WTC11 (cell line): ENCODE measurements at regions not wholly inside any gene's neighbourhood (a gene's known extent, or its start where the extent isn't known, plus 50 kb on each side); places are given as distances from the start of the nearest gene placed in this dataset.

Source experiments
- ATF1 ChIP-seq: sonication (generic); formaldehyde crosslinking; IDR thresholded peaks from 2 replicates; pipeline ENCODE4 v1.8.1; 2023; ENCODE audit warnings: mild to moderate bottlenecking, moderate library complexity, missing genetic modification reagents
- CBFB ChIP-seq: sonication (generic); formaldehyde crosslinking; IDR thresholded peaks from 2 replicates; pipeline ENCODE4 v1.8.1; 2022; ENCODE audit warnings: mild to moderate bottlenecking, low read depth, missing genetic modification reagents
- ESRRA ChIP-seq: sonication (generic); formaldehyde crosslinking; IDR thresholded peaks from 2 replicates; pipeline ENCODE4 v1.8.1; 2022; ENCODE audit warnings: mild to moderate bottlenecking, missing genetic modification reagents, borderline replicate concordance
- SOX15 ChIP-seq: fragments of 250-450 bp; sonication (Bioruptor Pico); IDR thresholded peaks from 2 replicates; pipeline ENCODE4 v1.9.0; 2021; ENCODE audit warnings: mild to moderate bottlenecking
- TEAD4 ChIP-seq: sonication (generic); formaldehyde crosslinking; IDR thresholded peaks from 2 replicates; pipeline ENCODE4 v1.8.0; 2022; ENCODE audit warnings: mild to moderate bottlenecking, missing genetic modification reagents
- TF ChIP-seq, protein P1 (sequence below): fragments of 200-600 bp; IDR thresholded peaks from 2 replicates; pipeline ENCODE4 v1.8.0; 2022; ENCODE audit warnings: antibody characterized with exemption
- TF ChIP-seq, protein P2 (sequence below): sonication (generic); formaldehyde crosslinking; IDR thresholded peaks from 2 replicates; pipeline ENCODE4 v1.8.1; 2023; ENCODE audit warnings: mild to moderate bottlenecking, moderate library complexity, missing genetic modification reagents
- TF ChIP-seq, protein P3 (sequence below): sonication (generic); formaldehyde crosslinking; IDR thresholded peaks from 2 replicates; pipeline ENCODE4 v1.8.1; 2023; ENCODE audit warnings: mild to moderate bottlenecking, missing genetic modification reagents

DNA sequence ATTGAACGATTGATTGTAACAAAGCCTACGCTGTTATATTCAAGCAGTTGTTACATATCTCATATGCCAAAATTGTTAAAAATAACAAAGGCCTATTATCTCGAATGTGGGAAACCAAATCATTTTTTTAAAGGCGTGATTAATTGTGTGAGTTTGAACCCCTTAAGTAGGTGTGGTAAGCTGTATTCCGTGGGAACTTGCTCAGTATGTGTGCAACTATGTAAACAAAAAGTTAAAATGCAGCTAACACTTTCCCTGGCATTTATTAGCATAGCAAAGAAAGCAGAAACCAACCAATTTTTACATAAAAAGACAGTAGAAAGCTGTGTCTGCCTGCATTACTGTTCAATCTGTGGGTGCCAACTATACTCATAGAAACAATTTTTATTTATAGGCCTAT lies 166.0 kb upstream of the HAND2 start:
- TF ChIP-seq CBFB (CRISPR knock-in tag) (no peak), TEAD4 (CRISPR knock-in tag) (no peak), ESRRA (no peak), SOX15 (CRISPR knock-in tag) (no peak), ATF1 (CRISPR knock-in tag) (no peak)
- TF ChIP-seq, protein P1, sequence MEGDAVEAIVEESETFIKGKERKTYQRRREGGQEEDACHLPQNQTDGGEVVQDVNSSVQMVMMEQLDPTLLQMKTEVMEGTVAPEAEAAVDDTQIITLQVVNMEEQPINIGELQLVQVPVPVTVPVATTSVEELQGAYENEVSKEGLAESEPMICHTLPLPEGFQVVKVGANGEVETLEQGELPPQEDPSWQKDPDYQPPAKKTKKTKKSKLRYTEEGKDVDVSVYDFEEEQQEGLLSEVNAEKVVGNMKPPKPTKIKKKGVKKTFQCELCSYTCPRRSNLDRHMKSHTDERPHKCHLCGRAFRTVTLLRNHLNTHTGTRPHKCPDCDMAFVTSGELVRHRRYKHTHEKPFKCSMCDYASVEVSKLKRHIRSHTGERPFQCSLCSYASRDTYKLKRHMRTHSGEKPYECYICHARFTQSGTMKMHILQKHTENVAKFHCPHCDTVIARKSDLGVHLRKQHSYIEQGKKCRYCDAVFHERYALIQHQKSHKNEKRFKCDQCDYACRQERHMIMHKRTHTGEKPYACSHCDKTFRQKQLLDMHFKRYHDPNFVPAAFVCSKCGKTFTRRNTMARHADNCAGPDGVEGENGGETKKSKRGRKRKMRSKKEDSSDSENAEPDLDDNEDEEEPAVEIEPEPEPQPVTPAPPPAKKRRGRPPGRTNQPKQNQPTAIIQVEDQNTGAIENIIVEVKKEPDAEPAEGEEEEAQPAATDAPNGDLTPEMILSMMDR, result no peak
- TF ChIP-seq, protein P2, sequence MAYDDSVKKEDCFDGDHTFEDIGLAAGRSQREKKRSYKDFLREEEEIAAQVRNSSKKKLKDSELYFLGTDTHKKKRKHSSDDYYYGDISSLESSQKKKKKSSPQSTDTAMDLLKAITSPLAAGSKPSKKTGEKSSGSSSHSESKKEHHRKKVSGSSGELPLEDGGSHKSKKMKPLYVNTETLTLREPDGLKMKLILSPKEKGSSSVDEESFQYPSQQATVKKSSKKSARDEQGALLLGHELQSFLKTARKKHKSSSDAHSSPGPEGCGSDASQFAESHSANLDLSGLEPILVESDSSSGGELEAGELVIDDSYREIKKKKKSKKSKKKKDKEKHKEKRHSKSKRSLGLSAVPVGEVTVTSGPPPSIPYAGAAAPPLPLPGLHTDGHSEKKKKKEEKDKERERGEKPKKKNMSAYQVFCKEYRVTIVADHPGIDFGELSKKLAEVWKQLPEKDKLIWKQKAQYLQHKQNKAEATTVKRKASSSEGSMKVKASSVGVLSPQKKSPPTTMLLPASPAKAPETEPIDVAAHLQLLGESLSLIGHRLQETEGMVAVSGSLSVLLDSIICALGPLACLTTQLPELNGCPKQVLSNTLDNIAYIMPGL (CRISPR knock-in tag), result no peak
- TF ChIP-seq, protein P3, sequence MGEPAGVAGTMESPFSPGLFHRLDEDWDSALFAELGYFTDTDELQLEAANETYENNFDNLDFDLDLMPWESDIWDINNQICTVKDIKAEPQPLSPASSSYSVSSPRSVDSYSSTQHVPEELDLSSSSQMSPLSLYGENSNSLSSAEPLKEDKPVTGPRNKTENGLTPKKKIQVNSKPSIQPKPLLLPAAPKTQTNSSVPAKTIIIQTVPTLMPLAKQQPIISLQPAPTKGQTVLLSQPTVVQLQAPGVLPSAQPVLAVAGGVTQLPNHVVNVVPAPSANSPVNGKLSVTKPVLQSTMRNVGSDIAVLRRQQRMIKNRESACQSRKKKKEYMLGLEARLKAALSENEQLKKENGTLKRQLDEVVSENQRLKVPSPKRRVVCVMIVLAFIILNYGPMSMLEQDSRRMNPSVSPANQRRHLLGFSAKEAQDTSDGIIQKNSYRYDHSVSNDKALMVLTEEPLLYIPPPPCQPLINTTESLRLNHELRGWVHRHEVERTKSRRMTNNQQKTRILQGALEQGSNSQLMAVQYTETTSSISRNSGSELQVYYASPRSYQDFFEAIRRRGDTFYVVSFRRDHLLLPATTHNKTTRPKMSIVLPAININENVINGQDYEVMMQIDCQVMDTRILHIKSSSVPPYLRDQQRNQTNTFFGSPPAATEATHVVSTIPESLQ (CRISPR knock-in tag), result no peak
